ENCODE measurements at regions not wholly inside any gene's neighbourhood (a gene's known extent, or its start where the extent isn't known, plus 50 kb on each side); places are given as distances from the start of the nearest gene placed in this dataset.

DNA sequence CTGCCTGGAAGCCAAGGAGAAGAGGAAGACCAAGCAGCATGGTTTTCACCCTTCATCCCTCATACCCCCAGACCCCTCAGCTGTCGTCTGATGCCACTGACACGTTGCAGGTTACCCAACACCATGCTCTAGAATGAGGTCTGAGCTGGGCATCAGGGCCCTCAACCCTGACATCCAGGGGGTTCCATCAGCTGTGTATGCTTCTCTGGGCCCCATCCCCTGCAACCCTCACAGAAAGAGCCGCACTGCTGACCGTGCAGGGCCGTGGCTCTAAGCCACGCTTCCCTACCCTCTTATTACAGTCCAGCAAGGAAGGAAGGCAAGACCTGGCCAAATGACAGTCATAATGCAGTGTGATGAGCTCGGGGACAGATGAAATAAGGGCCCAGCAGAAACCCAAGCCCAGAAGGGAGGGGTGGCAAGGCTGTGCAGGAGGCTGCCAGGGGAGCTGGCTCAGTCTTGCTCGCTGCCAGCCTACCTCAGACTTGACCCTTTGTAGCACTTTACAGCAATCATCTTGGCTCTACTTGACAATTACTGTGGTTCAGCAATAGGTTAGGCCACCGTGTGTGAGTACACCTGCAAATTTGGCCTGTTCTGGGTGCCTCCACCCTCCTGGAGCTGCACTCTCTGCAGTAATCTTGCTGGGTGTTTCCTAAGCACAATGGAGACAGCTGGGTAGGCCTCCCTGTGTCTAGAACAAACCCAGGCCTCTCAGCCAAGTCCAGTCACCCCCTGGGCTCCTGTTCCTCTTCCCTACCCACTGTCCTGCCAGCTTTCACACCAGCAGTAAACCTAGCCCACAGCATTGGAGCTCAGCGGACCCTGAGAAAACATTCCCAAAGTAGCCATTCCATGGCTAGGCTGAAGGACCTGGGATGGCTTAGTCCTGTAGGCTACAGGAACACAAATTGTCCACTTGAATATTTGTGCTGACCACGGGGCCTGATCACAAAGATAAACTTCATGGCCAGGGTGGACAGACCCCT is 115.3 kb upstream of the NEO1 start:
- Histone ChIP-seq H3K4me3 (ENCODE audit: low read depth, low read length) (no peak overlapping the region), H3K9me3 (no peaks in the 10 kb centered on the region), H3K27me3 (peaks cover 4% of the 10 kb centered on the region; the same call in 1 of the 2 replicates), H3K36me3 (no peaks in the 10 kb centered on the region), H3K4me1 (no peaks in the 10 kb centered on the region)
- no peak for TF ChIP-seq CTCF (IDR thresholded peaks at IDR 0.05; ENCODE audit: low read depth, low read length)
- DNase-seq = no peak

DNA sequence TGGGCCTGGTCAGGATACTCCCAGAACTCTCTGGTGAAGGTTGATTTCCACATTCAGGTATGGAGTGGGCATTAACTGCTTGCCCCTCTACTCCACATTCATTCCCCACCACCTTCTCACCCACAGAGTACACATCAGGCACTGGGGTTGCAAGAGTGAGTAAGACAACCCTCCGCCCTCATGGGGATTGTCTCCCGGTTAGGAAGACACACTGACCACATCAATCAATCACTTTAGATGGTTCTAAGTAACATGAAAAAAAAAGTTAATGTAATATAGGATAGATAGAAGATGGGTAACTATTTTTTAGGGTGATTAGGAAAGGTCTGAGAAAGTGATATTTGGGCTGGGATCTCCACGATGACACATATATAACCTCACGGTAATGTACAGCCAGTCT is 116.0 kb upstream of the NEO1 start:
- no peak for DNase-seq
- no peak overlapping the region for H3K4me3 ChIP-seq (ENCODE audit: low read depth, low read length)
- TF ChIP-seq CTCF (IDR thresholded peaks at IDR 0.05; ENCODE audit: low read depth, low read length) = no peak
- H3K4me1 ChIP-seq = no peaks in the 10 kb centered on the region
- peaks cover 10% of the 10 kb centered on the region for H3K27me3 ChIP-seq
- H3K9me3 ChIP-seq = no peaks in the 10 kb centered on the region
- no peaks in the 10 kb centered on the region for H3K36me3 ChIP-seq

DNA sequence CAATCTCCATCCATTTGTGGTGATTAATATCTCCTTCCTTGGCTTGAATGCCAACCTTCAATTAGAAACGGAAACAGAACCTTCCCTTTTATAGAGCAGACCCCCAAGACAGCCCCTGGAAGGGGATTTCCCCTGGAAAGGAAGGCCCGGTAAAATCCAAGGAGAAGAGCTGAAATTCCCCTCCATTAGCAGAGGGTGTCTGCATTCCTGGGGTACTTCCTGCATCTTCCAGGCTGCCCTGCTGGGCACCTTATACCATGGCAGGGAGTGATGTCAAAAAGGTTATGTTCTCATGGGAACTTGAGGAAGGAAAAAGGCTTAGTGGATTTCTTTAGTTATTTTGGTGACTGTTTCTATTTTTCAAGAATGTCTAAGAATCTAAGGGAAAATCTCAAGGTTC is 116.7 kb upstream of the NEO1 start:
- H3K9me3 ChIP-seq = no peaks in the 10 kb centered on the region
- no peaks in the 10 kb centered on the region for H3K36me3 ChIP-seq
- DNase-seq = no peak
- peaks cover 10% of the 10 kb centered on the region for H3K27me3 ChIP-seq
- H3K4me3 ChIP-seq (ENCODE audit: low read depth, low read length) = no peak overlapping the region
- TF ChIP-seq CTCF (IDR thresholded peaks at IDR 0.05; ENCODE audit: low read depth, low read length) = no peak
- no peaks in the 10 kb centered on the region for H3K4me1 ChIP-seq

GRCh38 chr15:72934921-72935320 is 117.3 kb upstream of the NEO1 start:
- Histone ChIP-seq H3K36me3 (no peaks in the 10 kb centered on the region), H3K4me3 (ENCODE audit: low read depth, low read length) (no peak overlapping the region), H3K4me1 (no peaks in the 10 kb centered on the region), H3K27me3 (peaks cover 10% of the 10 kb centered on the region), H3K9me3 (no peaks in the 10 kb centered on the region)
- no peak for TF ChIP-seq CTCF (IDR thresholded peaks at IDR 0.05; ENCODE audit: low read depth, low read length)
- DNase-seq = no peak

DNA sequence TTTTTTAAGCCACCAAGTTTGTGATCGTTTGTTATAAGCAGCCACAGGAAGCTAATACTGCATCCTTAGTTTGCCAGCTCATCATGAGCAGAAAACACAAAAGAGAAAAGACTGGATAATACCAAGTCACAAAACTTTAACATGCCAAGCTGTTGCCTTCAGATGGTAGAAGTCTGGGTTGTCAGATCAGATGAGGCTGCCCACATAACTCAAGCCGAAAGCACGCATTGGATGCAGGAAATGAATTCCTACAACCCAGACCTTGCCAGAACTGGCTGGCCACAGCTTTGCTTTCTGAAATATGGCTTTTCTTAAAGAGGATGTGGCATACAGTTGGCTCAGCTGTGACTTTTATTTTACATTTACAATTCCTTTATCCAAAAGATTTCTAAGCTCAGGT is 118.3 kb upstream of the NEO1 start:
- H3K4me1 ChIP-seq = no peaks in the 10 kb centered on the region
- H3K27me3 ChIP-seq = peaks cover 10% of the 10 kb centered on the region
- no peak overlapping the region for H3K4me3 ChIP-seq (ENCODE audit: low read depth, low read length)
- TF ChIP-seq CTCF (IDR thresholded peaks at IDR 0.05; ENCODE audit: low read depth, low read length) = no peak
- H3K36me3 ChIP-seq = no peaks in the 10 kb centered on the region
- no peaks in the 10 kb centered on the region for H3K9me3 ChIP-seq
- DNase-seq = no peak

- Histone ChIP-seq H3K36me3 (no peaks in the 10 kb centered on the region), H3K27me3 (peaks cover 10% of the 10 kb centered on the region), H3K4me1 (no peaks in the 10 kb centered on the region), H3K9me3 (no peaks in the 10 kb centered on the region), H3K4me3 (ENCODE audit: low read depth, low read length) (no peak overlapping the region)
- no peak for DNase-seq
- TF ChIP-seq CTCF (IDR thresholded peaks at IDR 0.05; ENCODE audit: low read depth, low read length) = no peak
These were observed 119.8 kb upstream of the NEO1 start for GRCh38 chr15:72932472-72932871.

All from BE2C (cell line).